ENCODE measurements at regions not wholly inside any gene's neighbourhood (a gene's known extent, or its start where the extent isn't known, plus 50 kb on each side); places are given as distances from the start of the nearest gene placed in this dataset.

- TF ChIP-seq CTCF (IDR thresholded peaks at IDR 0.05) = no peak
- no peak for DNase-seq (ENCODE audit: low spot score)
Measured at GRCh38 chr3:197447057-197447456, 108.7 kb downstream of the BDH1 start.

GRCh38 chr3:197446700-197447056 is 109.1 kb downstream of the BDH1 start:
- no peak for ATAC-seq (ENCODE audit: low FRiP score)
- DNase-seq (ENCODE audit: low spot score) = no peak

More at GRCh38 chr3:197447057-197447456, 108.7 kb downstream of the BDH1 start:
- no peak for ATAC-seq (ENCODE audit: low FRiP score)

GRCh38 chr3:197445896-197446699 is 109.7 kb downstream of the BDH1 start:
- no peak for DNase-seq (ENCODE audit: low spot score)
- TF ChIP-seq CTCF (IDR thresholded peaks at IDR 0.05) = no peak
- no peak for ATAC-seq (ENCODE audit: low FRiP score)

More at GRCh38 chr3:197446700-197447056, 109.1 kb downstream of the BDH1 start:
- TF ChIP-seq CTCF (IDR thresholded peaks at IDR 0.05) = no peak

- ATAC-seq (ENCODE audit: low FRiP score) (no peak), DNase-seq (ENCODE audit: low spot score) (no peak)
- TF ChIP-seq CTCF (IDR thresholded peaks at IDR 0.05) = no peak
Measured at GRCh38 chr3:197444793-197445379, 110.9 kb downstream of the BDH1 start.

GRCh38 chr3:197443506-197443905 is 112.3 kb downstream of the BDH1 start:
- ATAC-seq (ENCODE audit: low FRiP score) = no peak
- no peak for DNase-seq (ENCODE audit: low spot score)
- TF ChIP-seq CTCF (IDR thresholded peaks at IDR 0.05) = no peak

GRCh38 chr3:197440717-197441303 is 115.0 kb downstream of the BDH1 start:
- TF ChIP-seq CTCF (IDR thresholded peaks at IDR 0.05) = no peak
- no peak for ATAC-seq (ENCODE audit: low FRiP score)
- no peak for DNase-seq (ENCODE audit: low spot score)
